Right ventricle myocardium inferior (tissue), 1 donor: ENCODE measurements at regions not wholly inside any gene's neighbourhood (a gene's known extent, or its start where the extent isn't known, plus 50 kb on each side); places are given as distances from the start of the nearest gene placed in this dataset.

ENCODE experiments used
- ATAC-seq: fragments of 200-7000 bp; cut with Tn5 transposase; one replicate; pipeline ENCODE4 v1.9.1; 2020; ENCODE audit warnings: mild to moderate bottlenecking, moderate library complexity
- DNase-seq: peaks from one replicate; pipeline ENCODE4 v3.0.0; 2021; ENCODE audit errors: missing footprints
- intact Hi-C: fragments of 100-400 bp; cut with DNase I; formaldehyde crosslinking; loops from one replicate; pipeline ENCODE4 v1.11.0; 2022
- donor health status: DM: no; HTN: yes; CAD: no; lungs with severe emphysema.

DNA sequence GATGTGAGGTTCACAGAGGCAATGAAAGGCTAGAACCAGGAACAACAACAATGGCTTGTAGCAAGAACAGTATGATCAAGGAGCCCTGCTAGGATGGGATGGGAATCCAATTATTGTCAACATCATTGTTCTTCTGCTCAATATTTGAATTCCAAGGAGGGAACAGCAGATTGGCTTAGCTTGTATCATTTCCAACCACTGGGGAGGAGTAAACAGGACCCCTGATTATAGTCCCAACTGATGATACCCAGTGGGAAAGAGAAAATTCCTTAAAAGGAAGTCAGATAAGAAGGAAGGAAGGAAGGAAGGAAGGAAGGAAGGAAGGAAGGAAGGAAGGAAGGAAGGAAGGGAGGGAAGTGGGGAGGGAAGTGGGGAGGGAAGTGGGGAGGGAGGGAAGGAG lies 69.5 kb upstream of the ZC3H12C start:
- no peak for DNase-seq
- no peak for ATAC-seq

DNA sequence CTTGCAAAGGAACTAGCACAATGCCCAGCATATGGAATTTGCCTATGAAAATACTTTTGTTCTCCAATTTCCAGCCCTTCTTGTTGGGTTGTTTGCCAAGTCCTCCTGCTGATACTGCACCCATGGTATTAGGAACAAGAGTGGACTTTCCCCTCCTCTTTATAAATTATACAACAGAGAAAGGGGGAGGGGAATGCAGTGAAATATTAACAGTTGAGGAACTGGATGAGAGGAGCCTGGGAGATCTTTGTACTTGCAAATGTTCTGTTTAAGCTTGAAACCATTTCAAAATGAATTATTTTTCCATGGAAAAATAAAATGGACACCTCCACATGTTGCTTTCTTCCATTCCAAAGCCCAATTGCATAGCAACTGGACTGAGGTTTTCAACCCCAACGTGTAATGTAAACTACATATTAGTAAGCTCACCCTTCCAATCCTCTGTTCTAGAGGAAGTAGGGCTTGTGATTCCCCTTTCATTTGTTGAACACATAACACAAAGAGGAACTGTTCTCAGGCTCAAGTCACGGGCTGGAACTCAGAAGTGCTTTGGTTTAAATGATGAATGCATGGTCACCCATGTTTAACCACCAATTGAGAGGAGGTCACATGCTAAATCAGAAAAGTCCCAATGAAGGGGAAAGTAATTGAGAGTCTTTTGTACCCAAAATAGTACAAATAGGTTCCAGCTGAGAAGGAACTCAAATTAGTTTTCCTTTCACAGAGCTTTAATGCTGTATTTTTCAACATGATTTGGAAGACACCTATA lies 66.2 kb upstream of the ZC3H12C start:
- peak; percentile 48 for ATAC-seq
- intact Hi-C loops: no loop called here
- no peak for DNase-seq

More for the DNA sequence above, 69.5 kb upstream of the ZC3H12C start:
- intact Hi-C loops: no loop called here

DNA sequence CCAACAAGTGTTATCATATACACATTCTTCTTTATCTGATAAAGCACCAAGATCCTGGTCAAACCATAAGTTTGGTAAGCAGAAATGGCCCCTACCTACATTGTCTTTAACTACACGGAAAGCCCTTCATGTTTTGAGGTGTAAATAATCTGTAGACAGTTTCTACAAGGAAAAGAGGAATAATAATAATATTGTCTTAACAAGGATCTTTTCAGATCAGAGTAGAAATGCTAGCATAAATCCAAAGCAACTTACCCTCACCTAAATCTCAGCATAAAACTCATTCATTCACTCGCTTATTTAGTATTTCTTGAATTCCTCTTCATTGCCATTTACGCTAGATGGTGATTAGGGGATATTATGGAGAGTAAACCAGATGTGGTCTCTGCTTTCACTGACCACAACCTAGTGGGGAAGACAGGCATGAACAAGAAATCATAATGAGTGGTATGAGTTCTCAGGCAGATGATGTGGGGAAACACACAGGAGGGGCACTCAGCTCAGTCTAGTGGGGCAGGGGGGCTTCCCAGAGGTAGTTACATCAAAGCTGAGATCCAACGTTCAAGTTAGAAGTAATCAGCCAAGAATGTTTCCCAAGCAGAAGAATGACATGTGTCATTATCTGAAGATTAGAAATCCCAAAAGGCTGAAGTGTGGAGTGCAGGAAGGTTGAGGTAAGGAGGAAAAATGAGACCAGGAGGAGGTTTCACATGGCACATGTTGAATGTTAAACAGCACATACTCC lies 65.4 kb upstream of the ZC3H12C start:
- ATAC-seq: no peak
- no peak for DNase-seq
- intact Hi-C loops: no loop called here

DNA sequence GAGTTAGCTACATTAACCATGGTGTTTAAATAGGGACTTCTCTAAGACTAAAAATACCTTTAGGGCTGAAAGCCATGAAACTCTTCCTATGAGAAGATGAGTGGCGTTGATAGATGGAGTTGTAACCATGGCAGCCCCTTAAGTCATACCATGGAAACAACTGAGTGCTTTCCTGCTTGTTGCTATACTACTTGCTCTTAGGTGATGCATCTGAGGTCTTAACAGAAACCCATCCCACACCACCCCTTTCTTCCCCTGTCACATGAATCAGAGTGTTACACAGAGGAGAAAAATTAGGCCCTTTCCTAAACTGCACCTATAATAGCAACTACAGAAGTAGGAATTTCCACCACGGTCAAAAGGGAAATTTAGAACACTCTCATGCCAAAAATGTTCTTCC lies 64.3 kb upstream of the ZC3H12C start:
- no peak for DNase-seq
- no peak for ATAC-seq
- intact Hi-C loops: no loop called here

DNA sequence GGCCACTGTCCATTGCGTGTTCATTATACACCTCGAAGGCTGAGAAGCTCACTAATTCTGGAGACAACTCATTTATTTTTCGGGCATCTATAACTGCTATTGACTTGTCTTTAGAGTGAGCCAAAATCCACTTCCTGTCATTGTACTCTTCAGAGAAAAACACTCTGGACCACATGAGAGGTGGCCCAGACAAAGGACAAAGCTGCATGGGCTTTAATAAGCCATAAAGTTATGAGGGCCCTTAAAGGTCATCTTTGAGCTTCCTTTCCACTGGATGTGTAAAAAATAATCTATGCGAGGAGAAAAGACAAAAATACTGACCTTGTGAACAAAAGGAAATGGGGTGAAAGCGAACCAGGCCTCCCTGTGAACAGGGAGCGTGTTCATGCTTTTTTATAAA lies 63.5 kb upstream of the ZC3H12C start:
- ATAC-seq (no peak), DNase-seq (no peak)
- intact Hi-C loops: no loop called here

DNA sequence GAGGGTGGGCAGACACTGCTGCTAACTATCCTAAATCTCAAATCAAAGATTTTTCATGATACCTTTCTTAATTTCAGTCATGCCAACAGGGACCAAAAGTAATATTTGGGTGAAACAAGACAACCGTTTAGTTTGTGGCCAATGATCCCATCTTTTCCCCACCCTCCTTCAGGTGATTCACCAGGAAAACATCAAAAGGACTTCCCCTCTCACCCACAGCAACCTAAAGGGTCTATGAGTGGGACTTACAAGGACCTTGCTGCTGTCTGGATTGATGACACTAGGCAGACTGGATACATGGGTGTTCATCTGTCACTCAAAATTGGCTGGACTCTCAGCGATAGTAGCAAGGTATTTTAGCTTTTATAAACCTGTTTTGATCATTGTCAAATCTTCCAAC lies 62.0 kb upstream of the ZC3H12C start:
- DNase-seq: no peak
- intact Hi-C loops: no loop called here
- ATAC-seq: no peak

DNA sequence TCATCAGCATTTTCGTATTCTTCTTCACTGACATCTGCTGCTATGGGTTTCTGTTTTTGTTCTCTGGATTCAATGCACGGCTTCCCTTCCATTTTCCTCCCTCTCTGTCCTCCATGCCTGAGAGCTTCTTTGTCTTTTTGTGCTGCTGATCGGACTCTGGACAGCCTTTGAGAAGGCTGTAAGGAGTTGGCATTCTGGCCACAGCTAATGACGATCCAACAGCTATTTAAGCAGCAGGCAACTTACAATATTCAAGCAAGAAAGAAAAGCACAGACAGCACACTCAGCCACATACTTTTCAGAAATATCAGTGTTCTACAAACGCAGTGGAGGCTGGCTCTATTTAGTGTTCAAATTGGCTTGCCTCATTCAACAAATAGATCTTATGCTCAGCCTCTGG lies 60.9 kb upstream of the ZC3H12C start:
- ATAC-seq (no peak), DNase-seq (no peak)
- intact Hi-C loops: no loop called here

DNA sequence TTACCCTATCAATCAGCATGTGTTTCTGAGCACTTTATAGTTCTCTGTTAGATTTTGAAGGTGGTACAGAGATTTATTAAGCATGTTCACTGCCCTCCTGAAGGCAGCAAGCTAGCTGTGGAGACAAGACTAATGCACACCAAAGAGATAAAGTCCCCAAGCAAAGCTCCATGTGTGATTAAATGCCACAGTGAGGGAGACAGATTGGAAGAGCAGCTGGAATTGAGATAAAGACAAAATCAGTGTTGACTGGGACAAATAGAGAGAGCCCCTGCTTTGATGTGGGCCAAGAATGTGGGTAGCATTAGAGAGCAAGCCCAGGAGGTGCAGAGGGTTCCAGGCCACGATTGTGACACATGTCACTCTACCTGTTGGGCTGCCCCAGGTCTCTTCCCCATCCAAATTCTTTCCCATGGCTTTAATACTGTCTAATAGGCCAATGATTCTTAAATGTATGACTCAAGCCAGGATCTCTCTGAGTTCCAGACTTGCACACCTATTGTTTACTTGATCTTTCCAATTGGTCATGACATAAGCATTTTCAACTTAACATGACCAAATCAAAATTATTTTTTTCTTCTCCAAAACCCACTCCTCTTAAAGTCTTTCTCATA lies 60.1 kb upstream of the ZC3H12C start:
- DNase-seq (no peak), ATAC-seq (no peak)
- intact Hi-C loops: no loop called here

DNA sequence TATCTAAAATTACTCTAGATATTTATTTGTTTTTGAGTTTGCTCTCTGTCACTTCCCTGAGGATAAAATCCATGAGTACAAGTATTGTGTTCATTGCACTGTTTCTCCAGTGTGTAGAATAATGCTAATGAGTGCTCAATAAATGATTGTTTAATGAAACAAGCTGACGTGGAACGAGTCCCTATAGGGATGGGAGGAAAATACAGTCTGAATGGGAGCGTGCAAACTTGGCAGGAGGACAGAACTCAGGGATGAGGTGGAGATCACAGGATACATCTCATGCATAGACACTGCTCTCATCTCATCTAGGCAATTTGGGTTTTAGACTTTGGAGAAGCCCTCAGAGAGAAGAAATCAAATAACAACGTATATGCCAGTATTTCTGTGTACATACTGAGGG lies 58.4 kb upstream of the ZC3H12C start:
- no peak for DNase-seq
- no peak for ATAC-seq

DNA sequence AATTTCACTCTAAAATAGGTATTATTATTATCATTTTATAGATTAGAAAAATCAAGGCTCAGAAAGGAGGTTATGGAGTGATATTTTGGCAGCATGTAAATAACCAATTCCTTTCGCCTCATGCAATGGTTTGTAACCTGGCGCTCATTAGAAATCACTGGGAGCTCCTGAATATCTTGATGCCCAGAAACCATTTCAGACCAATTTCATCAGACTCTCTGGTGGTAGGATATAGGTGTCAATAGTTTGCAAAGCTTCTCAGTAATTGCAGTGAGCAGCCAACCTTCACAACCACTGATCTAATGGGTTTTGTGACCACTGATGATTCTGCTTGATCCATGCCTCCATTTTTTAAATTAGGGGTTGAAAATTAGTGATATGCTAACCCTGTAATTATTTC lies 57.8 kb upstream of the ZC3H12C start:
- intact Hi-C loops: no loop called here
- DNase-seq (no peak), ATAC-seq (no peak)

More for the DNA sequence above, 58.4 kb upstream of the ZC3H12C start:
- intact Hi-C loops: no loop called here

DNA sequence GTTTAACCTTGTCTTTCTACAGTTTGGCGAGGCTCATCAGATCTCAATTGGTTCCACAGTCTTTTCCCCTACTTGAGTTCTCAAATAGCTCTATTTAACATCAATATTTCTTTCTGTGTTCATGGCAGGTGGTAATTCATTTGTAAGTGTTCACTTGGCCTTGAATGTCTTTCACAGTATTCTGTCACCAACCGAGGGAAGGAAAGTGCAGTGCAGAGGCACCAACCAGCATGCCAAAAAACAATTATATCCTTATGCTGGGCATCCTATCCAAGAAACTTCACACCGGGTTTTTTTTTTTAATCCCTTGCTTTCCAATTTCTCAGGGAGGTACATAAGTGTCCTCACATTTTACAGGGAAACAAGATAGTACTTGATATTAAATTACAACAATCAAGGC lies 55.0 kb upstream of the ZC3H12C start:
- intact Hi-C loops: no loop called here
- no peak for ATAC-seq
- no peak for DNase-seq
